A673 (cell line): ENCODE measurements at regions not wholly inside any gene's neighbourhood (a gene's known extent, or its start where the extent isn't known, plus 50 kb on each side); places are given as distances from the start of the nearest gene placed in this dataset.

Source experiments
- CTCF ChIP-seq: fragments of 300-800, 200-600 bp; sonication (generic); conservative IDR thresholded peaks from 2 replicates; pipeline ENCODE4 v1.5.1; 2017; ENCODE audit warnings: low read depth, mild to moderate bottlenecking, antibody characterized with exemption, low read length, moderate library complexity, mixed read lengths
- EZH2 ChIP-seq: fragments of 200-600 bp; sonication (generic); IDR thresholded peaks from 2 replicates; pipeline ENCODE4 v1.6.1; 2017; ENCODE audit warnings: borderline replicate concordance, low read depth, mild to moderate bottlenecking, mixed read lengths, antibody characterized with exemption, low read length; ENCODE audit not compliant: poor library complexity, severe bottlenecking

- TF ChIP-seq CTCF, result no peak
- no peak for TF ChIP-seq EZH2
Measured at GRCh38 chr1:91124989-91125417, 103.2 kb upstream of the ZNF644 start.
